Astrocyte (in vitro differentiated cells and primary cell): ENCODE measurements at regions not wholly inside any gene's neighbourhood (a gene's known extent, or its start where the extent isn't known, plus 50 kb on each side); places are given as distances from the start of the nearest gene placed in this dataset.

Experiments
- DNase-seq: peaks from one replicate; pipeline ENCODE4 v3.0.0-alpha.2; 2010; ENCODE audit warnings: low read depth
- FAIRE-seq: peaks from 2 replicates; lab custom pipeline; 2011; peaks lifted over from hg19 to GRCh38; lab: Jason Lieb, UNC
- H2AFZ ChIP-seq: 2 replicates; pipeline ENCODE4 v1.6.0; 2012; ENCODE audit warnings: low read depth, low read length, inconsistent platforms
- H3K27ac ChIP-seq: 2 replicates; pipeline ENCODE4 v1.5.1; 2011; ENCODE audit warnings: low read depth, low read length, inconsistent platforms
- H3K27me3 ChIP-seq: 2 replicates; pipeline ENCODE4 v1.6.0; 2011; ENCODE audit warnings: low read length, inconsistent platforms; ENCODE audit not compliant: insufficient read depth
- H3K36me3 ChIP-seq: 2 replicates; pipeline ENCODE4 v1.5.1; 2011; ENCODE audit warnings: low read length, inconsistent platforms; ENCODE audit not compliant: insufficient read depth
- H3K4me1 ChIP-seq: 2 replicates; pipeline ENCODE4 v1.5.1; 2011; ENCODE audit warnings: low read length, inconsistent platforms; ENCODE audit not compliant: insufficient read depth
- H3K4me2 ChIP-seq: 2 replicates; pipeline ENCODE4 v1.6.0; 2012; ENCODE audit warnings: low read length, inconsistent platforms
- H3K4me3 ChIP-seq: 2 replicates; pipeline ENCODE4 v1.5.1; 2011; ENCODE audit warnings: low read depth, mild to moderate bottlenecking, low read length, inconsistent platforms; ENCODE audit not compliant: insufficient read depth
- H3K79me2 ChIP-seq: 2 replicates; pipeline ENCODE4 v1.6.0; 2012; ENCODE audit warnings: mild to moderate bottlenecking, low read length, inconsistent platforms; ENCODE audit not compliant: insufficient read depth
- H3K9ac ChIP-seq: 2 replicates; pipeline ENCODE4 v1.6.0; 2012; ENCODE audit warnings: mild to moderate bottlenecking, low read length, inconsistent platforms
- H3K9me3 ChIP-seq: 2 replicates; pipeline ENCODE4 v1.5.1; 2012; ENCODE audit warnings: low read depth, mild to moderate bottlenecking, low read length, inconsistent platforms; ENCODE audit not compliant: insufficient read depth
- H4K20me1 ChIP-seq: 2 replicates; pipeline ENCODE4 v1.6.0; 2012; ENCODE audit warnings: low read length, inconsistent platforms; ENCODE audit not compliant: insufficient read depth
- H3K27ac Mint-ChIP-seq: one replicate; pipeline ENCODE4 v1.8.0; 2021; ENCODE audit warnings: mild to moderate bottlenecking, mixed read lengths; ENCODE audit not compliant: unreplicated experiment
- H3K27me3 Mint-ChIP-seq: one replicate; pipeline ENCODE4 v1.8.0; 2021; ENCODE audit warnings: low read depth, mixed read lengths; ENCODE audit not compliant: unreplicated experiment
- H3K36me3 Mint-ChIP-seq: one replicate; pipeline ENCODE4 v1.8.0; 2021; ENCODE audit warnings: low read depth, mixed read lengths; ENCODE audit not compliant: unreplicated experiment
- H3K4me1 Mint-ChIP-seq: one replicate; pipeline ENCODE4 v1.8.0; 2021; ENCODE audit warnings: low read depth, mixed read lengths; ENCODE audit not compliant: unreplicated experiment
- H3K4me3 Mint-ChIP-seq: one replicate; pipeline ENCODE4 v1.8.0; 2021; ENCODE audit warnings: mild to moderate bottlenecking, moderate library complexity, mixed read lengths; ENCODE audit not compliant: unreplicated experiment
- H3K9me3 Mint-ChIP-seq: one replicate; pipeline ENCODE4 v1.8.0; 2021; ENCODE audit warnings: mild to moderate bottlenecking, mixed read lengths; ENCODE audit not compliant: unreplicated experiment
- EZH2 ChIP-seq: IDR thresholded peaks from 2 replicates; pipeline ENCODE4 v1.6.1; 2012; ENCODE audit warnings: mild to moderate bottlenecking, low read length, inconsistent platforms; ENCODE audit not compliant: insufficient read depth
- TF ChIP-seq, protein P1 (sequence below): IDR thresholded peaks from 2 replicates; pipeline ENCODE4 v1.5.1; 2011; ENCODE audit warnings: low read depth, mild to moderate bottlenecking, inconsistent platforms, low read length, moderate library complexity; ENCODE audit not compliant: insufficient read depth

DNA sequence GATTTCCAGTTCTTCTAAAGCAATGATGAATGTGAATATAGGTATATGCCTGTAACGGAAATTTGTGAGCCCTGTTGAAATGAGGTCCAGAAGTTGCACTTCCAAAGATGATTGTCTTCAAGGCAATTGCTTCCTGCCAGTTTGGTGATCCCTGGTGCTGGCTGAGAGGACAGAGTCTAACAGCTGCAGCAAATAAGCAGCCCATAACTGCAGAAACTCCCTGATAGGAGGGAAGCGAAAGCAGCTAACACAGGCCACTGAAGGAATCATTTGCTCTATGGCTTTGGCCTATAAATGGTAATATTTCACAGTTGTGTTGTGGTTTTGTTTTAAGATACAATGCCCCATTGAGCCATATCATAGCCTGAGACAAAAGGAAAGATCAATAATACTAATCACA, 451.5 kb upstream of the MIR17HG start:
- Histone ChIP-seq H3K9ac (no peak overlapping the region), H3K4me3 (no peak overlapping the region), H4K20me1 (no peaks in the 10 kb centered on the region), H3K79me2 (no peaks in the 10 kb centered on the region), H2AFZ (no peak overlapping the region), H3K4me2 (no peak overlapping the region), H3K4me1 (no peaks in the 10 kb centered on the region), H3K27me3 (no peaks in the 10 kb centered on the region), H3K9me3 (no peaks in the 10 kb centered on the region), H3K36me3 (no peaks in the 10 kb centered on the region), H3K27ac (no peak overlapping the region)
- TF ChIP-seq, protein P1, sequence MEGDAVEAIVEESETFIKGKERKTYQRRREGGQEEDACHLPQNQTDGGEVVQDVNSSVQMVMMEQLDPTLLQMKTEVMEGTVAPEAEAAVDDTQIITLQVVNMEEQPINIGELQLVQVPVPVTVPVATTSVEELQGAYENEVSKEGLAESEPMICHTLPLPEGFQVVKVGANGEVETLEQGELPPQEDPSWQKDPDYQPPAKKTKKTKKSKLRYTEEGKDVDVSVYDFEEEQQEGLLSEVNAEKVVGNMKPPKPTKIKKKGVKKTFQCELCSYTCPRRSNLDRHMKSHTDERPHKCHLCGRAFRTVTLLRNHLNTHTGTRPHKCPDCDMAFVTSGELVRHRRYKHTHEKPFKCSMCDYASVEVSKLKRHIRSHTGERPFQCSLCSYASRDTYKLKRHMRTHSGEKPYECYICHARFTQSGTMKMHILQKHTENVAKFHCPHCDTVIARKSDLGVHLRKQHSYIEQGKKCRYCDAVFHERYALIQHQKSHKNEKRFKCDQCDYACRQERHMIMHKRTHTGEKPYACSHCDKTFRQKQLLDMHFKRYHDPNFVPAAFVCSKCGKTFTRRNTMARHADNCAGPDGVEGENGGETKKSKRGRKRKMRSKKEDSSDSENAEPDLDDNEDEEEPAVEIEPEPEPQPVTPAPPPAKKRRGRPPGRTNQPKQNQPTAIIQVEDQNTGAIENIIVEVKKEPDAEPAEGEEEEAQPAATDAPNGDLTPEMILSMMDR: no peak
- no peak for TF ChIP-seq EZH2
- DNase-seq (no peak), FAIRE-seq (no peak)
- no peak overlapping the region for H3K27ac Mint-ChIP-seq
- H3K4me1 Mint-ChIP-seq: peaks cover 9% of the 10 kb centered on the region
- H3K36me3 Mint-ChIP-seq: no peaks in the 10 kb centered on the region
- no peak overlapping the region for H3K4me3 Mint-ChIP-seq
- H3K27me3 Mint-ChIP-seq: no peaks in the 10 kb centered on the region
- H3K9me3 Mint-ChIP-seq: no peaks in the 10 kb centered on the region

DNA sequence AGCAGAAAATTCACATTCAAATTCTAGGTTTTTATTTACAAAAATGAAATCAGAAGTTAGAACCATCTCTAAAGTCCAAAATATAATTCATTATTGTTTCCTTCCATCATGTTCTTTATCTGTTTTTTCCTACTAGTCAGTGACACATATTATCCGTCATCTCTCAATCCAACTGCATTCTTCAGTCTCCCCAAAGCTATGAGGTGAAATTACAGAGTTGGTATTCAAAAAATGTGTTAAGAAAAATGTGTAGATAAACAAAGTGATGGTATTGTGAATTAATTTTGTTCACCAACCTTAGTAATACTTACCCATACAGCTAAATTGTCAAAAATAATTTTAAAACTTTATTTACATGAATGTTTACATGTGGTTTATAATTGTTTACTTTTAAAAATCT, 448.7 kb upstream of the MIR17HG start:
- H3K36me3 ChIP-seq: no peaks in the 10 kb centered on the region
- FAIRE-seq: no peak

DNA sequence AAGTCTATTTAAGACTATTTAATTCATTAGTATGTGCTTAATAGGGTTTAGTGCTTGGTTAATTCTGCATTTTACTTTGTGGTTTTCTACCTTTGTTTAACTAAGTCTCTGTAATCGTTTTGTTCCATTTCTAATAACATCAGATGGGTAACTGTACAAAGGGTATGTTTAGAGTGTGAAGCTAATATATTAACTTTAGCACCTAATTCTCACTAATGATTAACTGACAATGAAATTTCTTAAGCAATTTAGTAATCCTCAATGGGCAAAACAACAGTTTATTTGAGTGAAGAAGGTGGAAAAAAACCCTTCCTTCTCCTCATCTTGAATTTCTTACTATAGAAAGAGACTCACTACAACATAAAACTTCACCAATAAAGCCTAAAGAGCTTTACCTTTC, 448.1 kb upstream of the MIR17HG start:
- H3K9ac ChIP-seq: no peak overlapping the region
- H3K79me2 ChIP-seq: no peaks in the 10 kb centered on the region
- no peaks in the 10 kb centered on the region for H3K9me3 ChIP-seq
- no peaks in the 10 kb centered on the region for H3K9me3 Mint-ChIP-seq
- TF ChIP-seq, protein P1: no peak
- no peak for TF ChIP-seq EZH2
- peaks cover 9% of the 10 kb centered on the region for H3K4me1 Mint-ChIP-seq
- no peaks in the 10 kb centered on the region for H3K27me3 ChIP-seq
- H3K36me3 Mint-ChIP-seq: no peaks in the 10 kb centered on the region
- FAIRE-seq (no peak), DNase-seq (no peak)
- H3K4me2 ChIP-seq: no peak overlapping the region
- H3K4me3 Mint-ChIP-seq: no peak overlapping the region
- no peaks in the 10 kb centered on the region for H3K36me3 ChIP-seq
- no peak overlapping the region for H3K27ac ChIP-seq
- H3K27me3 Mint-ChIP-seq: no peaks in the 10 kb centered on the region
- H4K20me1 ChIP-seq: no peaks in the 10 kb centered on the region
- no peak overlapping the region for H2AFZ ChIP-seq
- no peaks in the 10 kb centered on the region for H3K4me1 ChIP-seq
- no peak overlapping the region for H3K4me3 ChIP-seq
- H3K27ac Mint-ChIP-seq: no peak overlapping the region

More for the DNA sequence above, 448.7 kb upstream of the MIR17HG start:
- Histone ChIP-seq H3K4me2 (no peak overlapping the region), H3K79me2 (no peaks in the 10 kb centered on the region), H3K27ac (no peak overlapping the region), H3K4me3 (no peak overlapping the region), H3K4me1 (no peaks in the 10 kb centered on the region), H3K27me3 (no peaks in the 10 kb centered on the region), H4K20me1 (no peaks in the 10 kb centered on the region), H2AFZ (no peak overlapping the region), H3K9me3 (no peaks in the 10 kb centered on the region), H3K9ac (no peak overlapping the region)
- peak; percentile 27 for DNase-seq
- Mint-ChIP-seq H3K36me3 (no peaks in the 10 kb centered on the region), H3K4me3 (no peak overlapping the region), H3K27ac (peak overlapping the region; percentile 63), H3K9me3 (no peaks in the 10 kb centered on the region), H3K4me1 (peaks cover 9% of the 10 kb centered on the region), H3K27me3 (no peaks in the 10 kb centered on the region)
- TF ChIP-seq, protein P1: no peak
- TF ChIP-seq EZH2: no peak
